Stimulated activated CD4-positive, alpha-beta T cell treated with anti-CD3 and anti-CD28 coated beads, Interleukin-15, amount 100 ng/mL, for 48 hours (primary cell): ENCODE measurements at regions not wholly inside any gene's neighbourhood (a gene's known extent, or its start where the extent isn't known, plus 50 kb on each side); places are given as distances from the start of the nearest gene placed in this dataset.
"Not testable (repeated sequence)": the region's sequence is repeated elsewhere in the genome, so short reads cannot be mapped to it uniquely, and the experiment has no call there.

Experiments
- DNase-seq, 2 donors: peaks; one replicate each; pipeline ENCODE4 v3.0.0-alpha.2; 2020; ENCODE audit warnings: low read depth in 2 of 2

DNA sequence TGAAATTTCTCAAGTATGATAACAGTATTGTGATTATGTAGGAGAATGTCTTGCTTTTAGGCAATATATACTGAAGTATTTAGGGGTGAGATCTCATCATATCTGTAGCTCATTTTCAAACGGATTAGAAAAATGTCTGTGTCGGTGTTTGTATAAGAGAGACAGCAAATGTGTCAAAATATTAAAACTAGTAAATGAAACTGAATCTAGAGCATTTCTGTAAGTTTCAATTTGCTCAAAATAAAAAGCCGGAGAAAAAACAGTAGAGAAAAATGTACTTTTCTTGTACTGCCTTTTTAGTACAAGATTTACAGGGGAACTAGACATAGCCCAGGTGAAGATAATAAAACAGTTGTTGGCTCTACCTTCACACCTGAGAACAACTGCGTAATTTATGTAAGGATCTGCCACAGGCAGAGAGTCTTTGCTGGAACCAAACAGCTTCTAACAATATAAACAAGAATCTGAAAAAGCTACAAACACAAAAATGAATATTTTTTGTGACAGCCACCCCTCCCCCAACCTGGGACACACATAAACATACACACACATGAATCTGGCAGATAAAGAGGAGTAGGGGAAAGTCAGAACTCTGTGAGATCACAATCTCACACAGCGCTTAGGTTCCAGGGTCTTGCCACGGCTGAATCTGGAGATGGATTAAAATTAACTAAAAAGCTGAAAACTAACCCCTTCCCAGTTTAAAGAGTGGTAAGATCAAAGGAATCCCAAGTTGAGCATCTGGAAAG lies 153.3 kb downstream of the AVL9 start:
- DNase-seq = no peak

DNA sequence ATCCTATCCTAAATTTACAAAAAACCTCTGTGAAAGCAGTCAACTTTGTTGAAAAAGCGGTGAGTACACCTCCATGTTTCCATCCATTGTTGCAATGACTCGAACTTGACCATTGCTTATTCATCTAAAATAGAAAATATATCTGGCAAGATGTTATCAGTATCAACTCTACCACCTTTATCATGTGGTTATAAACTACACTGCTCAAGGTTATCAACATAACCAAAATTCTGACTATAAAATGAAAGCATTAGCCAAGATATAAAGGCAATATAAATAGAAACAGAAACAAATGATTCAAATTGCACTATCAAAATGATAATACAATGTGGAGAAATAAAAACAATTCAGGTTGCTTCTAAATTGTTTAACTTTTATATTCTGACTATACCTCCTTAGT lies 150.0 kb downstream of the AVL9 start:
- DNase-seq = not testable (repeated sequence)

DNA sequence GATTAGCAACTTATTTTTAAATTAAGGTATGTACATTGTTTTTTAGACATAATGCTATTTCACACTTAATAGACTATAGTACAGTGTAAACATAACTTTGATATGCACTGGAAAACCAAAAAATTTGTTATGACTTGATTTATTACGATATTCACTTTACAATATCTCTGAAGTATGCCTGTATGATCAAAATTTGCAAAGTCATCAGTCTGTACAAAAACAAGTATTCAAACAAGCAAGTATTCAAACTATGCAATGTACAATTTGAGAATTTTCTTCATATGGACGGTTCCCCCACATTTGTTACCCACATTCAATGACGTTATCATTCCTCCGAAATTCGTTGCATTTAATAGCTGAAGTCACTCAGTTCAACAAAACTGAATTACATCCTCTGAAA lies 147.9 kb downstream of the AVL9 start:
- DNase-seq = no peak

DNA sequence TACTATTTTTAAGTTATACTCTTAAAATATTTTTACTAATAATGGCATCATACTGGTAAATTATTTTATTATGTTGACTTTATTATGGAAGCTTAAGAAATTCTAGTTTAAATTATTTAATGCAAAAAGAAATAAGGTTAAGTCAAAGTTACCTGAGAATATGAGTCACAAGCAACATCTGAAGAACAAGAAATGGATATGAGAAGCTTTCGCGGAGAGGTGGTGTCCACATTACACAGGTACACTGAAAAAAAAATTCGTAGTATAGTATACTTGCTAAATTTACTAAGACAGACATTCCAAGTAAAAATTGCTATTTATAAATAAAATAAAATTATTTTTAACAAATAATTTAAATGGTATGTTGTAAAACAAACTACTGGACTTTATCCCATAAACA lies 143.8 kb downstream of the AVL9 start:
- DNase-seq = no peak

DNA sequence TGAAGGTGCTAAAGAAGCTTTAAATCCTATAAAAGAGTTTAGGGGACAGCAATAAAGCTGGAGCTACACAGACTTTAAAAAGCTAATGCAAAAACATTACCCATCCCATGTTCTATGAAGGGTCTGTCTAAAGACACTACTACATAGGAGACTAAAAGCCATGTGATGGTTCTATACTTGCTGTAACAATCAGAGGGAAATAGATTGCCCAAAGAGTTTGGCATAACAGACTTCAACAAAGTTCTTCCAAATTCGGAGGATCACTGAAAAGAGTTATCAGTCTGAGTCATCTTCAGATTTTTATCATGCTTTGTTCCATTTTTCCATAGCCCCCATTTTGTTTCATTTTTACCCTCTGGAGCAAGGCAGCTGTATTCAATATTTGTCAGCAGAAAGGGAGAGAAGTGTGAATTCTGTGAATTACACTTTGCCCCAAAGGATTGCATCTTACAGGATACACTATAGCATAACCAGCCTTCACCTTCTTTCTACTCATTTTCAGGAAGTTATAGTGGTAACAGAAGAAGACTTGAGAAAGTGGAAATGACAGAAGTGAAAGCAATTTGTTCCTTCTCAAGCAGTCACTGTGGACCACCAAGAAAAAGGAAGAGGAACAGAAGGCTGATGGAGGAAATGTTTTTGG lies 143.3 kb downstream of the AVL9 start:
- not testable (repeated sequence) for DNase-seq
